IMR-90 (cell line): ENCODE measurements at regions not wholly inside any gene's neighbourhood (a gene's known extent, or its start where the extent isn't known, plus 50 kb on each side); places are given as distances from the start of the nearest gene placed in this dataset.

Experiments used
- ATAC-seq: fragments of 200-7000 bp; cut with Tn5 transposase; 2 replicates; pipeline ENCODE4 v1.9.1; 2020; ENCODE audit warnings: low read depth, mild to moderate bottlenecking, moderate library complexity
- BruUV-seq: library from RNA; stranded (reverse); fragments of 400-500 nt; replicated peaks from 2 replicates; lab custom pipeline; 2021; lab: Mats Ljungman, UMichigan
- CTCF ChIA-PET: fragments of 300-600 bp; formaldehyde crosslinking; extraction: SDS; loops from one replicate; lab custom pipeline; 2021; ENCODE audit warnings: antibody characterized with exemption; lab: Yijun Ruan, JAX
- POLR2A ChIA-PET: fragments of 300-600 bp; sonication (Branson Sonifier 250); formaldehyde crosslinking; loops from one replicate; lab custom pipeline; 2022; ENCODE audit warnings: antibody characterized with exemption; ENCODE audit not compliant: unreplicated experiment; lab: Charles Lee
- DNase-seq: peaks from one replicate; pipeline ENCODE4 v3.0.0; 2013
- H2AFZ ChIP-seq: replicated peaks from 2 replicates; pipeline ENCODE3; 2013; ENCODE audit warnings: low read length, mild to moderate bottlenecking; ENCODE audit not compliant: poor library complexity
- H2AK5ac ChIP-seq: 2 replicates; pipeline ENCODE4 v1.6.1; 2013; ENCODE audit warnings: low read depth, low read length, inconsistent platforms
- H2AK9ac ChIP-seq: replicated peaks from 2 replicates; pipeline ENCODE3; 2013; ENCODE audit warnings: mild to moderate bottlenecking, low read depth, low read length, moderate library complexity; ENCODE audit not compliant: poor library complexity
- H2BK120ac ChIP-seq: 2 replicates; pipeline ENCODE4 v1.6.1; 2013; ENCODE audit warnings: low read depth, low read length, inconsistent platforms
- H2BK15ac ChIP-seq: 3 replicates; pipeline ENCODE4 v1.6.1; 2013; ENCODE audit warnings: low read depth, low read length, inconsistent platforms
- H2BK20ac ChIP-seq: 2 replicates; pipeline ENCODE4 v1.6.1; 2013; ENCODE audit warnings: low read depth, mild to moderate bottlenecking, inconsistent platforms, low read length, moderate library complexity
- H2BK5ac ChIP-seq: 2 replicates; pipeline ENCODE4 v1.6.1; 2013; ENCODE audit warnings: mild to moderate bottlenecking, low read depth, low read length, inconsistent platforms; ENCODE audit not compliant: poor library complexity, severe bottlenecking
- H3K14ac ChIP-seq: replicated peaks from 2 replicates; pipeline ENCODE4 v1.6.1; 2013; ENCODE audit warnings: low read depth, low read length, inconsistent platforms
- H3K18ac ChIP-seq: 2 replicates; pipeline ENCODE4 v1.6.1; 2013; ENCODE audit warnings: low read depth, low read length, control low read depth
- H3K23ac ChIP-seq: 2 replicates; pipeline ENCODE4 v1.6.1; 2013; ENCODE audit warnings: low read depth, low read length, inconsistent platforms
- H3K27ac ChIP-seq: 2 replicates; pipeline ENCODE4 v1.5.1; 2013; ENCODE audit warnings: mild to moderate bottlenecking, control low read depth, low read length; ENCODE audit not compliant: insufficient read depth
- H3K27me3 ChIP-seq: 2 replicates; pipeline ENCODE4 v1.6.1; 2013; ENCODE audit warnings: low read length; ENCODE audit not compliant: control insufficient read depth, insufficient read depth
- H3K36me3 ChIP-seq: 2 replicates; pipeline ENCODE4 v1.6.1; 2013; ENCODE audit warnings: low read length, mixed read lengths; ENCODE audit not compliant: control insufficient read depth, insufficient read depth
- H3K4ac ChIP-seq: 2 replicates; pipeline ENCODE4 v1.6.1; 2013; ENCODE audit warnings: low read depth, low read length, inconsistent platforms
- H3K4me1 ChIP-seq: 2 replicates; pipeline ENCODE4 v1.6.1; 2013; ENCODE audit warnings: low read length, mixed read lengths; ENCODE audit not compliant: control insufficient read depth, insufficient read depth
- H3K4me2 ChIP-seq: 2 replicates; pipeline ENCODE4 v1.6.1; 2013; ENCODE audit warnings: low read depth, mild to moderate bottlenecking, control low read depth, low read length, moderate library complexity
- H3K4me3 ChIP-seq: 2 replicates; pipeline ENCODE4 v1.5.1; 2013; ENCODE audit warnings: low read depth, mild to moderate bottlenecking, control low read depth, low read length, moderate library complexity; ENCODE audit not compliant: insufficient read depth
- H3K56ac ChIP-seq: 2 replicates; pipeline ENCODE4 v1.6.1; 2013; ENCODE audit warnings: low read length, inconsistent platforms; ENCODE audit not compliant: insufficient read depth; ENCODE audit errors: extremely low read depth
- H3K79me1 ChIP-seq, 2 experiments: 2 replicates each; pipeline ENCODE4 v1.6.1; 2013; ENCODE audit warnings: low read length in 2 of 2, inconsistent platforms in 1 of 2, low read depth in 1 of 2
- H3K9ac ChIP-seq: 2 replicates; pipeline ENCODE4 v1.6.1; 2013; ENCODE audit warnings: low read depth, low read length, control low read depth
- H3K9me1 ChIP-seq: 2 replicates; pipeline ENCODE4 v1.6.1; 2013; ENCODE audit warnings: low read length, inconsistent platforms; ENCODE audit not compliant: insufficient read depth
- H3K9me3 ChIP-seq: 2 replicates; pipeline ENCODE4 v1.6.1; 2013; ENCODE audit warnings: low read length; ENCODE audit not compliant: control insufficient read depth, insufficient read depth
- H4K20me1 ChIP-seq: 2 replicates; pipeline ENCODE4 v1.6.1; 2013; ENCODE audit warnings: low read length, inconsistent platforms; ENCODE audit not compliant: insufficient read depth
- H4K5ac ChIP-seq: 2 replicates; pipeline ENCODE4 v1.6.1; 2013; ENCODE audit warnings: mild to moderate bottlenecking, low read depth, low read length, control low read depth
- H4K8ac ChIP-seq, 2 experiments: 2 replicates each; pipeline ENCODE4 v1.6.1; 2013; ENCODE audit warnings: low read depth in 2 of 2, low read length in 2 of 2, control low read depth in 1 of 2, inconsistent platforms in 1 of 2
- H4K91ac ChIP-seq: 2 replicates; pipeline ENCODE4 v1.6.1; 2013; ENCODE audit warnings: low read depth, low read length, inconsistent platforms; ENCODE audit not compliant: insufficient read depth
- BHLHE40 ChIP-seq: fragments of 150-350 bp; IDR thresholded peaks from 2 replicates; pipeline ENCODE4 v1.6.1; 2016; ENCODE audit warnings: mild to moderate bottlenecking, low read depth, low read length
- CEBPB ChIP-seq: IDR thresholded peaks from 2 replicates; pipeline ENCODE4 v1.6.1; 2012; ENCODE audit warnings: low read depth, low read length, improper control_type of control experiment
- CHD1 ChIP-seq: IDR thresholded peaks from 2 replicates; pipeline ENCODE4 v1.6.1; 2012; ENCODE audit warnings: low read depth, low read length, improper control_type of control experiment
- MAFK ChIP-seq: IDR thresholded peaks from 2 replicates; pipeline ENCODE4 v1.6.1; 2012; ENCODE audit warnings: low read depth, low read length, improper control_type of control experiment
- MXI1 ChIP-seq: IDR thresholded peaks from 2 replicates; pipeline ENCODE4 v1.6.1; 2012; ENCODE audit warnings: low read depth, mild to moderate bottlenecking, low read length, moderate library complexity, borderline replicate concordance
- NFE2L2 ChIP-seq: fragments of 150-350 bp; IDR thresholded peaks from 2 replicates; pipeline ENCODE4 v1.6.1; 2016; ENCODE audit warnings: low read depth, mild to moderate bottlenecking, low read length
- RAD21 ChIP-seq: IDR thresholded peaks from 2 replicates; pipeline ENCODE4 v1.6.1; 2012; ENCODE audit warnings: low read length, improper control_type of control experiment
- RCOR1 ChIP-seq: IDR thresholded peaks from 2 replicates; pipeline ENCODE4 v1.6.1; 2012; ENCODE audit warnings: mild to moderate bottlenecking, low read length, improper control_type of control experiment; ENCODE audit not compliant: insufficient replicate concordance
- SMC3 ChIP-seq: fragments of 150-350 bp; IDR thresholded peaks from 2 replicates; pipeline ENCODE4 v1.6.1; 2016; ENCODE audit warnings: low read depth, mild to moderate bottlenecking, antibody characterized with exemption, low read length, moderate library complexity
- WGBS, 2 experiments: methylation state at CpG; one replicate each; pipeline versions ENCODE4 v1.1.5 to v1.1.7; 2013; ENCODE audit warnings: missing lambda C conversion rate in 2 of 2; ENCODE audit not compliant: insufficient read length in 1 of 2; ENCODE audit errors: extremely low coverage in 2 of 2; 5-methylcytosine and 5-hydroxymethylcytosine counted together
- dilution Hi-C: fragments of 300-500 bp; cut with HindIII; formaldehyde crosslinking; loops from one replicate; pipeline ENCODE4 v1.14.3; 2018; ENCODE audit warnings: low sequenced_read_pairs; ENCODE audit not compliant: unreplicated experiment
- in situ Hi-C: fragments of 300-500 bp; cut with MboI; formaldehyde crosslinking; loops from 3 replicates; pipeline ENCODE4 v1.14.3; 2019; ENCODE audit warnings: low sequenced_read_pairs, inconsistent platforms, mixed read lengths
- intact Hi-C: fragments of 100-400 bp; cut with micrococcal nuclease; formaldehyde crosslinking; loops from 2 replicates; pipeline ENCODE4 v1.10.0; 2022
- TF ChIP-seq, protein P1 (sequence below): fragments of 150-350 bp; IDR thresholded peaks from 2 replicates; pipeline ENCODE4 v1.6.1; 2016; ENCODE audit warnings: low read depth, mild to moderate bottlenecking, low read length, moderate library complexity, borderline replicate concordance
- TF ChIP-seq, protein P2 (sequence below): fragments of 150-350 bp; IDR thresholded peaks from 2 replicates; pipeline ENCODE4 v1.6.1; 2017; ENCODE audit warnings: mild to moderate bottlenecking, antibody characterized with exemption, low read length, low read depth

DNA sequence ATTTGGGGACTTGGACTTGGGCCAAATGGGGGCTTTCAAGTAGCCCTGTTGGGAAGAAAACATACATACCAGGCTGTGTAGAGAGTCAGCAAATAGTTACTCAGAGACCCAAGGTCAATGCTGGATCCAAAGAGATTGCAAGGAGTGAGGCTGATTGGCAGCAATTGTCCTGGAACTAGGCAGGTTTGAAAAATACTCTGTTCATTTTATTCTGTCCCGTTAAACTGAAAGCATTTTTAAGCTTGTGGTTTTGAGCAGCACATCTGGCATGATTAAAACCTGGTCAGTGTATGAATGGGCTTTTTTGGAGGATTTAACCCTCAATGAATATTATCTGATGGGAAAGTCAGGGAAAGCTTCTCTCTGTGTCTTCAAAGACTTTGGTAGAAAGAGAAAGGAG is 294.3 kb upstream of the BOD1L1 start (continued):
- TF ChIP-seq NFE2L2 (no peak), RAD21 (no peak), CHD1 (no peak)
- TF ChIP-seq, protein P1, sequence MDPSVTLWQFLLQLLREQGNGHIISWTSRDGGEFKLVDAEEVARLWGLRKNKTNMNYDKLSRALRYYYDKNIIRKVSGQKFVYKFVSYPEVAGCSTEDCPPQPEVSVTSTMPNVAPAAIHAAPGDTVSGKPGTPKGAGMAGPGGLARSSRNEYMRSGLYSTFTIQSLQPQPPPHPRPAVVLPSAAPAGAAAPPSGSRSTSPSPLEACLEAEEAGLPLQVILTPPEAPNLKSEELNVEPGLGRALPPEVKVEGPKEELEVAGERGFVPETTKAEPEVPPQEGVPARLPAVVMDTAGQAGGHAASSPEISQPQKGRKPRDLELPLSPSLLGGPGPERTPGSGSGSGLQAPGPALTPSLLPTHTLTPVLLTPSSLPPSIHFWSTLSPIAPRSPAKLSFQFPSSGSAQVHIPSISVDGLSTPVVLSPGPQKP, result no peak

DNA sequence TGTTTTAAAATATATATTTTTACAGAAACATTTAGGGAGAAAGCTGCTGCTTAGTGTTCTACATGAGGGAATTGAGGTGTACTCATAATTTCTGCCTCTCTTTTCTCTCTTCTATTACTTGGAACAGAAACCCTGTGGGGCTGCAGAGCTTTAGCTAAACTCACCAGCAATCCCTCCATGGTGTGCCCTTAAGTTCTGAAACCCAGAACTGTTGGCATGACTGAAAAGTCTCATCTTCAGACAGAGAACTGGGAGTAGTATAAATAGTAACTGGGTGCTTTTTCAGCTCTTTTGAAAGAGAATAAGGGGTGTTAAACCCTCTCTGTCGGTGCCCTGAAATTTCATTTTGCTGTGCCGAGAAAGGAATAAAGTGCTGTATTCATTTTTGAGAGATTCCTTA is 294.9 kb upstream of the BOD1L1 start:
- BruUV-seq, result no TSS peak
- CTCF ChIA-PET, result interaction anchor here (0.9 kb wide), 1 partner anchor 15 kb away, joined by 6 read pairs; no protein-coding TSS in a partner anchor
- Histone ChIP-seq H3K4ac (peak overlapping the region; percentile 94), H4K5ac (peak overlapping the region; percentile 35; the same call in 1 of the 2 replicates), H3K36me3 (no peaks in the 10 kb centered on the region), H3K4me2 (no peak overlapping the region), H2BK15ac (peak overlapping the region; percentile 97; the same call in 2 of the 3 replicates), H3K9ac (no peak overlapping the region), H3K23ac (peak overlapping the region; percentile 80; the same call in 1 of the 2 replicates), H3K27me3 (no peaks in the 10 kb centered on the region), H2AK9ac (peak overlapping the region; percentile 66), H2BK5ac (peak overlapping the region; percentile 91), H3K4me1 (peaks cover 24% of the 10 kb centered on the region), H4K8ac (peak overlapping the region; percentile 91 to 94; a peak in 3 of 4 replicates), H3K9me3 (no peaks in the 10 kb centered on the region), H4K91ac (peak overlapping the region; percentile 96), H2AFZ (no peak overlapping the region), H3K9me1 (peaks cover 10% of the 10 kb centered on the region; the same call in 1 of the 2 replicates), H3K27ac (no peak overlapping the region), H2AK5ac (peak overlapping the region; percentile 93), H2BK20ac (peak overlapping the region; percentile 96), H3K4me3 (no peak overlapping the region), H3K14ac (peak overlapping the region; percentile 91), H4K20me1 (no peaks in the 10 kb centered on the region), H3K79me1 (peaks cover 0 to 8% of the 10 kb centered on the region in 2 experiments; a peak in 1 of 4 replicates), H3K18ac (peak overlapping the region; percentile 96; the same call in 1 of the 2 replicates), H3K56ac (0 out of 2 replicates have a peak overlapping the region, but pooled peaks have one; percentile 86), H2BK120ac (peak overlapping the region; percentile 96)
- WGBS, 2 experiments, result 73% methylated on average over 2 of the region's 2 CpGs; no CpG with 5 or more reads in 1 of the 2 experiments
- dilution Hi-C loops (no loop called here), in situ Hi-C loops (loop anchor here (10.0 to 25.0 kb wide), 3 partner anchors 260 to 1415 kb away; partner anchors contain the start of gene CPEB2), intact Hi-C loops (no loop called here)
- POLR2A ChIA-PET, result interaction anchor here (0.6 kb wide), 1 partner anchor 60 kb away, joined by 3 read pairs; no protein-coding TSS in a partner anchor
- ATAC-seq, result no peak
- no peak for DNase-seq
- no peak for TF ChIP-seq CEBPB
- no peak for TF ChIP-seq RCOR1
- TF ChIP-seq MXI1, result no peak
- no peak for TF ChIP-seq CHD1
- TF ChIP-seq MAFK, result no peak
- TF ChIP-seq, protein P2, sequence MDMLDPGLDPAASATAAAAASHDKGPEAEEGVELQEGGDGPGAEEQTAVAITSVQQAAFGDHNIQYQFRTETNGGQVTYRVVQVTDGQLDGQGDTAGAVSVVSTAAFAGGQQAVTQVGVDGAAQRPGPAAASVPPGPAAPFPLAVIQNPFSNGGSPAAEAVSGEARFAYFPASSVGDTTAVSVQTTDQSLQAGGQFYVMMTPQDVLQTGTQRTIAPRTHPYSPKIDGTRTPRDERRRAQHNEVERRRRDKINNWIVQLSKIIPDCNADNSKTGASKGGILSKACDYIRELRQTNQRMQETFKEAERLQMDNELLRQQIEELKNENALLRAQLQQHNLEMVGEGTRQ, result no peak
- no peak for TF ChIP-seq BHLHE40
- TF ChIP-seq SMC3, result no peak
- TF ChIP-seq, protein P1, result no peak
